Ovary (tissue), 7 donors: ENCODE measurements at regions not wholly inside any gene's neighbourhood (a gene's known extent, or its start where the extent isn't known, plus 50 kb on each side); places are given as distances from the start of the nearest gene placed in this dataset.

ENCODE experiments used
- DNase-seq, 5 donors: peaks; one replicate each; pipeline ENCODE4 v3.0.0-alpha.2; 2019 to 2020
- H3K27ac ChIP-seq, 2 donors: fragments of 200-600 bp; one replicate each; pipeline versions ENCODE4 v1.5.1 to v1.8.0; 2019 to 2022
- H3K27me3 ChIP-seq: fragments of 200-600 bp; one replicate; pipeline ENCODE4 v1.8.0; 2022
- H3K36me3 ChIP-seq: fragments of 200-600 bp; sonication (generic); one replicate; pipeline ENCODE4 v1.5.1; 2019
- H3K4me1 ChIP-seq: one replicate; pipeline ENCODE4 v1.8.1; 2013; ENCODE audit warnings: mild to moderate bottlenecking, moderate library complexity; ENCODE audit not compliant: insufficient read depth
- H3K4me3 ChIP-seq: fragments of 200-600 bp; sonication (generic); one replicate; pipeline ENCODE4 v1.5.1; 2017
- H3K9me3 ChIP-seq, 2 donors: fragments of 200-600 bp in 1 of 2; sonication (generic) in 1 of 2; one replicate each; pipeline versions ENCODE4 v1.5.1 to v1.8.1; 2013 to 2019; ENCODE audit warnings: mild to moderate bottlenecking in 1 of 2, moderate library complexity in 1 of 2
- CTCF ChIP-seq, 3 donors: fragments of 450-650 bp in 2 of 3; fragments of 200-600 bp in 1 of 3; IDR thresholded peaks; one replicate each; pipeline versions ENCODE4 v1.5.1 to v1.8.0; 2016 to 2022; ENCODE audit warnings: antibody characterized with exemption in 3 of 3, mild to moderate bottlenecking in 1 of 3
- EP300 ChIP-seq: sonication (generic); formaldehyde crosslinking; IDR thresholded peaks from one replicate; pipeline ENCODE4 v1.6.1; 2017; ENCODE audit warnings: antibody characterized with exemption
- POLR2A ChIP-seq: fragments of 450-650 bp; IDR thresholded peaks from one replicate; pipeline ENCODE4 v1.6.1; 2017; ENCODE audit warnings: antibody characterized with exemption, mild to moderate bottlenecking, moderate library complexity
- WGBS, 3 donors: extraction: QIAGEN DNeasy Blood & Tissue Kit in 1 of 3; methylation state at CpG; one replicate each; pipeline versions ENCODE4 v1.1.5 to v1.1.7; 2013 to 2017; 5-methylcytosine and 5-hydroxymethylcytosine counted together
- intact Hi-C, 4 donors: fragments of 100-400 bp; cut with DNase I; formaldehyde crosslinking; loops; one replicate each; pipeline versions ENCODE4 v1.11.0 to v1.15.1; 2022 to 2023
- donor health status: DM: no; HTN: no; CAD: no; lungs with moderate emphysema.
- donor health status: DM: no; HTN: no; CAD: no.
- donor health status: Bipolar disorder and iron deficiency.
- donor health status: DM: no; HTN: no; CAD: no.
- donor health status: DM: yes; HTN: yes; CAD: no.

GRCh38 chr2:4937550-4937949 lies 754.6 kb upstream of the SOX11 start:
- H3K27me3 ChIP-seq: no peaks in the 10 kb centered on the region
- no peaks in the 10 kb centered on the region for H3K4me1 ChIP-seq
- H3K36me3 ChIP-seq: no peaks in the 10 kb centered on the region
- no peak for TF ChIP-seq EP300
- no peak for TF ChIP-seq CTCF (IDR thresholded peaks at IDR 0.05)
- no peak for TF ChIP-seq POLR2A
- no peak for DNase-seq
- no peak overlapping the region for H3K4me3 ChIP-seq
- no peaks in the 10 kb centered on the region for H3K9me3 ChIP-seq
- 9 to 16% (median 11%) methylated on average over 3 of the region's 3 CpGs for WGBS, 3 donors
- no peak overlapping the region for H3K27ac ChIP-seq
- intact Hi-C loops: no loop called here

GRCh38 chr2:4938206-4938605 lies 754.0 kb upstream of the SOX11 start:
- intact Hi-C loops: no loop called here
- no peak overlapping the region for H3K27ac ChIP-seq
- no peaks in the 10 kb centered on the region for H3K9me3 ChIP-seq
- WGBS, 3 donors: 8 to 32% (median 8%) methylated on average over 6 of the region's 6 CpGs
- H3K4me1 ChIP-seq: no peaks in the 10 kb centered on the region
- TF ChIP-seq POLR2A (no peak), EP300 (no peak), CTCF (IDR thresholded peaks at IDR 0.05) (no peak)
- no peak overlapping the region for H3K4me3 ChIP-seq
- DNase-seq: no peak
- H3K27me3 ChIP-seq: no peaks in the 10 kb centered on the region
- H3K36me3 ChIP-seq: no peaks in the 10 kb centered on the region

DNA sequence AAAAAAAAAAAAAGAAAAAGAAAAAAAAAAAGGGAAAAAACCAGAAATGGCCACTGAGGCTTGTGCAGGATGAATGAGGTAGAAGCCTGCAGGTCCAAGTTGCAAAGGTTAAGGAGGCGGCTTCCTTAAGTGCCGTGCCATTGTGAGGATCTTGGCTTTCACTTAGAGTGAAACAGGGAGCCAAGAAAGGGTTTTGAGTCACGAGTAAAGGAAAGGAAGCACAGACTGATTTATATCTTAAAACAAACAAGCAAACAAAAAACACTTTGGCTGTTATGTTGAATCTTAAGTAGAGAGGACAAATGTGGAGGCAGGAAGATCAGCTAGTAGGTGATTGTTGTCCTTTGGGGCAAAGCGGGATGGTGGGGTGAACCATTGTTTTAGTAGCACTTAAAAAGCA lies 749.7 kb upstream of the SOX11 start:
- no peak for DNase-seq
- Histone ChIP-seq H3K27me3 (no peaks in the 10 kb centered on the region), H3K4me1 (no peaks in the 10 kb centered on the region), H3K4me3 (no peak overlapping the region), H3K27ac (no peak overlapping the region), H3K36me3 (no peaks in the 10 kb centered on the region), H3K9me3 (no peaks in the 10 kb centered on the region)
- intact Hi-C loops: no loop called here
- no peak for TF ChIP-seq CTCF (IDR thresholded peaks at IDR 0.05)
- TF ChIP-seq EP300: no peak
- TF ChIP-seq POLR2A: no peak
- 65 to 67% (median 66%) methylated on average over 4 of the region's 4 CpGs for WGBS, 3 donors

GRCh38 chr2:4947911-4948310 lies 744.3 kb upstream of the SOX11 start:
- 70 to 72% (median 71%) methylated on average over 2 of the region's 2 CpGs for WGBS, 3 donors
- intact Hi-C loops: no loop called here

More at GRCh38 chr2:4947911-4948310, 744.3 kb upstream of the SOX11 start:
- Histone ChIP-seq H3K4me3 (no peak overlapping the region), H3K36me3 (no peaks in the 10 kb centered on the region), H3K27ac (no peak overlapping the region), H3K4me1 (no peaks in the 10 kb centered on the region), H3K9me3 (no peaks in the 10 kb centered on the region), H3K27me3 (no peaks in the 10 kb centered on the region)
- DNase-seq: no peak
- TF ChIP-seq EP300 (no peak), POLR2A (no peak), CTCF (IDR thresholded peaks at IDR 0.05) (no peak)
